ENCODE measurements at regions not wholly inside any gene's neighbourhood (a gene's known extent, or its start where the extent isn't known, plus 50 kb on each side); places are given as distances from the start of the nearest gene placed in this dataset.

DNA sequence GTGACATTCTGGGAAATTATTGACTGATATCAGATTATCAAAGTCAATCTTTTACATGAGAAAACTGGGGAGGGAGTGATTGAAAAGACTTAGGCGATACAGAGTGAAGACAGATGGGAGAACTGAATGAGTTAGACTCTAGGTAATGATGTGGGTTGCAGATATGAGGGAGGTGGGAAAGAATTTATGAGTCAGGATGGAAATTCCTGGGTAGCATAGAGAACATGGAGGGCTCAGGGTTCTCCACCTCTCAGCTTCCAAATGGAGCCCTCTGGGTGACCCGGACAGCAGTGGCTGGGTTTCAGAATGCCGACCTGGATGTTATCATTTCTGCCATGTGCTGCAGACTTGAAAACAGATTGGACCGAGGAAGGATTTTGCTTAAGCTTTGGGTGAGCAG is 75.4 kb upstream of the SHB start:
- H3K9ac ChIP-seq (ENCODE audit: low read depth, low read length), result no peak overlapping the region
- no peaks in the 10 kb centered on the region for H3K36me3 ChIP-seq (ENCODE audit: control insufficient read depth, insufficient read depth, low read length)
- no peak overlapping the region for H3K4me3 ChIP-seq (ENCODE audit: low read depth, low read length)
- H3K4me1 ChIP-seq (ENCODE audit: control insufficient read depth, insufficient read depth, low read length), result no peaks in the 10 kb centered on the region
- H3K9me3 ChIP-seq (ENCODE audit: control insufficient read depth, insufficient read depth, low read length), result no peaks in the 10 kb centered on the region
- H3K27me3 ChIP-seq (ENCODE audit: control insufficient read depth, insufficient read depth, low read length), result peaks cover 3% of the 10 kb centered on the region

DNA sequence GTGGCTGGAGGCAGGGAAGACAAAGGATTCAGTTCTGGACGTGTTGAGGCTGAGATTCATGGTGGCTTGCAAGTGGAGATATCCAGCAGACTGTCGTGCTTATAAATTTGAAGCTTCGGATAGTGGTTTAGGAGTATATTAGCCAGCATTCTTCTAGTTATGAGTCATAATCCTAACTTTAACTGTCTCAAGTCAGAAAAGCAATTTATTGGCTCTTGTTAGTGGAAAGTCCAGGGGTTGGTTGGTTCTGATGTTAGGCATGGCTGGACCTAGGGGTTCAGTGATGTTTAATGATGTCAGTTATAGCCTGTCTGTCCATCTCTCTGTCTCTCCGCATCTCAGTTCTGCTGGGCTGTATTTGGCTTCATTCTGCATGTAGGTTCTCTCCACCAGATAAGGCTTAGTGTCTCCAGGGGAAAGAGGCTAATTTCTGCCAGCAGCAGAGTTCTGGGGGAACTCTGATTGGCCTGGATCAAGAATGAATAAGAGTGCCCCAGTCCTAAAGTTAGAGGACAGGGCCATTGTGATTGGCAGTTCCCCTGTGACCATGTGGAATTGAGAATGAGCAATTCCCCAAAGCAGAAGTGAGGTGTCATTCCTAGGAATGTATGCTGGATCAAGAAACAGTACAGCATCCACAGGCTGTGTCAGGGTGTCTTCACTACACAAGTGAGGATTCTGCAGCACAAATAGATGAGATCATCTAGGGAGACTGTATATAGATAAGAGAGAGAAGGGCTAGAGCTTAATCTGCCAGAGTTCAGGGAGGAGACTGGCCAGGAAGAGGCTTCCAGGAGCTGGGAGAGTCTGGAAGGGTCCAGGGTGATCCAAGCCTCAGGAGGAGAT is 72.9 kb upstream of the SHB start:
- H3K9me3 ChIP-seq (ENCODE audit: control insufficient read depth, insufficient read depth, low read length), result no peaks in the 10 kb centered on the region
- no peaks in the 10 kb centered on the region for H3K4me1 ChIP-seq (ENCODE audit: control insufficient read depth, insufficient read depth, low read length)
- H3K27me3 ChIP-seq (ENCODE audit: control insufficient read depth, insufficient read depth, low read length), result peaks cover 3% of the 10 kb centered on the region
- H3K9ac ChIP-seq (ENCODE audit: low read depth, low read length), result no peak overlapping the region
- no peaks in the 10 kb centered on the region for H3K36me3 ChIP-seq (ENCODE audit: control insufficient read depth, insufficient read depth, low read length)
- no peak overlapping the region for H3K4me3 ChIP-seq (ENCODE audit: low read depth, low read length)

DNA sequence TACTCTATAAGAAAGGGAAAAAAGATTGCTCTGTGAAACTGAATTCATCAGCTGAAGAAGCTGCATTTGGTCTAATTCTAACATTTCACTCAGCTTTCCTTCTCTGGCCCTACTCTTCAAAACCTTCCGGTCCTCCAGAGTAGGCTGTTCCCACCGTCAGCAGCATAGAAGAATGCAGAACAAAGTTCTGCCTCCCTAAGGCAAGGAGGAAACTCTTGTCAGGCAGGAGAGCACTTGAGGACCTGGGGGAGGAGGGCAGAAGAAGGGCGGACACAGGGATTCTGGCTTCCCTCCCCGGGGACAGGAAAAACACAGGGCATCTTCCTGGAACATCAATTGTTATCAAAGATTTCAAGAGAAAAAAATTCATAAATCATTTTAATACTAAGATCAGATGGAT is 69.2 kb upstream of the SHB start:
- Histone ChIP-seq H3K4me1 (ENCODE audit: control insufficient read depth, insufficient read depth, low read length) (peaks cover 8% of the 10 kb centered on the region), H3K9ac (ENCODE audit: low read depth, low read length) (no peak overlapping the region), H3K27me3 (ENCODE audit: control insufficient read depth, insufficient read depth, low read length) (peaks cover 5% of the 10 kb centered on the region), H3K9me3 (ENCODE audit: control insufficient read depth, insufficient read depth, low read length) (no peaks in the 10 kb centered on the region), H3K36me3 (ENCODE audit: control insufficient read depth, insufficient read depth, low read length) (no peaks in the 10 kb centered on the region), H3K4me3 (ENCODE audit: low read depth, low read length) (no peak overlapping the region)

DNA sequence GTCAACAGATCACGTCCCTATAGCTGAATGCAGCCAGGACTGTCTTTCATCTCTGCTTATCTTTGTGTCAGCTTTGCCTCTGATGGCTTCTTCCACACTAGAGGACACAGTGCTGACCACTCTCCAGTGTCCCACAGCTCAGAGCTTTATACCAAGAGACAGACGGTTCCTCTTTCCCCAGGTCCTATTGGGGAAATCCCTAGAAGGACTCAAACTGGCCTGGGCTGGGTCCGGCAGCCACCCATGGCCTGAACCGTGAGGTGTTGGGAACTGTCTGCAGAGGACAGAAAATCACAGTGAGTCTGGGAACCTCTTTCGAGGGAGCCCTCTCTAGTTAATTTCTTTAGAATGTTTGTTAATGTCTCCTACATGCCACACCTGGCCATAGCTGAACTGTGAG is 68.3 kb upstream of the SHB start:
- H3K36me3 ChIP-seq (ENCODE audit: control insufficient read depth, insufficient read depth, low read length), result no peaks in the 10 kb centered on the region
- no peak overlapping the region for H3K4me3 ChIP-seq (ENCODE audit: low read depth, low read length)
- no peak overlapping the region for H3K9ac ChIP-seq (ENCODE audit: low read depth, low read length)
- H3K4me1 ChIP-seq (ENCODE audit: control insufficient read depth, insufficient read depth, low read length), result peaks cover 8% of the 10 kb centered on the region
- H3K9me3 ChIP-seq (ENCODE audit: control insufficient read depth, insufficient read depth, low read length), result no peaks in the 10 kb centered on the region
- H3K27me3 ChIP-seq (ENCODE audit: control insufficient read depth, insufficient read depth, low read length), result peaks cover 5% of the 10 kb centered on the region

DNA sequence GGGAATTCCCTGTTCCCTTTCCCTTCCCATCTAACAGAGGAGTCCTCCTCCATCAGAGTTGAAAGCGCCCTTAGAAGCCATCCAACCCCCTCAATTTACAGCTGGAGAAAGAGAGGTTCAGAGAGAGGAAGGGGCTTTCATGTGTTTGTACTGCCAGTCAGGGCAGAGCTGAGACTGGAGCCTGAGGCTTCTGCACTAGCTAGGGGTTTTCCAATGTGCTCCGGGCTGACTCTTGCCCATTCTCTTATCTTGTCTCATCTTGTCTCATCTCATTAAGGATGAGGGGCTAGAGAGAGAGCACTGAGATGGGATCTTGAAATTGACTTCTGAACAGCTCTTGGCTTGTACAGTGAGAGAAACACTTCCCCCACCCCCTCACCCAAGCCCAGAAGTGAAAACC is 67.4 kb upstream of the SHB start:
- Histone ChIP-seq H3K9ac (ENCODE audit: low read depth, low read length) (no peak overlapping the region), H3K4me1 (ENCODE audit: control insufficient read depth, insufficient read depth, low read length) (peaks cover 8% of the 10 kb centered on the region), H3K4me3 (ENCODE audit: low read depth, low read length) (no peak overlapping the region), H3K27me3 (ENCODE audit: control insufficient read depth, insufficient read depth, low read length) (peaks cover 8% of the 10 kb centered on the region), H3K36me3 (ENCODE audit: control insufficient read depth, insufficient read depth, low read length) (no peaks in the 10 kb centered on the region), H3K9me3 (ENCODE audit: control insufficient read depth, insufficient read depth, low read length) (no peaks in the 10 kb centered on the region)

DNA sequence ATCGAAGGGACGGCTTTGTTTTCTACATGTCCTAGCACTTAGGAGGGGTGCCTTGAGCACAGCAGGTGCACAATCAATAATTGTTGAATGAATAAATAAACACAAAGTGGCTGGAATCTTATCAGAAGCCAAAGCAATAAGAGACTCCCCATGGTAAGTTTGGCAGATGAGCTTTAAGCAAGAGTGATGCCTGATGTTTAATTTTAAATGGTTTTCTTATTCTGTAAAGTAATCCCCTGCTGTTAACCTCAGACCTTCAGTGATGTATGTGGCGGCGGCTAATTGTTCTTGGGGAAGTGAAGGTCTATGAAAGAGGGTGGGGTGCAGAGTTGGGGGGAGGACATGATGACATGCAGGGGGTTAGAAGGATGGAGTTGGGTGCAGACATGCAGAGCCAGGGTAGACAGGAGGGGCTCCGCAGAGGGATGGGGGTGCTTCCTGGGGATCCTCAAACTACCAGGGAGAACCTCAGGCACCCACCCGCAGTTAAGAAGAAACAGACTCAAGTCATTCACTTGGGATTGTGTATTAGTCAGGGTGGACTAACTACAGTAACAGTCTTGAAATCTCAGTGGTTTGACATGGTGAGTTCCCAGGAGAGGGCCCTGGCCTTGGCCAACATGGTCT is 65.7 kb upstream of the SHB start:
- H3K9me3 ChIP-seq (ENCODE audit: control insufficient read depth, insufficient read depth, low read length), result no peaks in the 10 kb centered on the region
- no peaks in the 10 kb centered on the region for H3K36me3 ChIP-seq (ENCODE audit: control insufficient read depth, insufficient read depth, low read length)
- H3K27me3 ChIP-seq (ENCODE audit: control insufficient read depth, insufficient read depth, low read length), result peaks cover 5% of the 10 kb centered on the region
- no peak overlapping the region for H3K4me3 ChIP-seq (ENCODE audit: low read depth, low read length)
- H3K4me1 ChIP-seq (ENCODE audit: control insufficient read depth, insufficient read depth, low read length), result peaks cover 8% of the 10 kb centered on the region
- H3K9ac ChIP-seq (ENCODE audit: low read depth, low read length), result no peak overlapping the region

DNA sequence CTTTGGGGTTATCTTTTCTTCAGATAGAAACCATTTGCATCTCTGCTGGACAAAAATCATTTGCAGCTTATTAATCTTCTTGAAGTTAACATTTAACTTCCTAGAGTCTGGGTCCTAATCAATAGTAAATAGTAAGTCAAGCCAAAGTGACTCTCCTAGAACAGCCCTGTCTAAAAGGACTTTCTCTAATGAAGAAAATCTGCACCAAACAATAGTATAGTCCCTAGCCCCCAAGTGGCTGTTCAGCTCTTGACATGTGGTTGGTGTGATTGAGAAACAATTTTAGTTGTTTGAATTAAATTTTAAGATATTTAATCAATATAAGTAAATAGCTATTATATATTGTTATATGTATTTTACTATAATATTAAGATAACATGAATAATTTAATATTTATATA is 64.6 kb upstream of the SHB start:
- H3K27me3 ChIP-seq (ENCODE audit: control insufficient read depth, insufficient read depth, low read length), result peaks cover 5% of the 10 kb centered on the region
- H3K36me3 ChIP-seq (ENCODE audit: control insufficient read depth, insufficient read depth, low read length), result no peaks in the 10 kb centered on the region
- H3K4me1 ChIP-seq (ENCODE audit: control insufficient read depth, insufficient read depth, low read length), result peaks cover 8% of the 10 kb centered on the region
- no peak overlapping the region for H3K4me3 ChIP-seq (ENCODE audit: low read depth, low read length)
- H3K9me3 ChIP-seq (ENCODE audit: control insufficient read depth, insufficient read depth, low read length), result no peaks in the 10 kb centered on the region
- no peak overlapping the region for H3K9ac ChIP-seq (ENCODE audit: low read depth, low read length)

DNA sequence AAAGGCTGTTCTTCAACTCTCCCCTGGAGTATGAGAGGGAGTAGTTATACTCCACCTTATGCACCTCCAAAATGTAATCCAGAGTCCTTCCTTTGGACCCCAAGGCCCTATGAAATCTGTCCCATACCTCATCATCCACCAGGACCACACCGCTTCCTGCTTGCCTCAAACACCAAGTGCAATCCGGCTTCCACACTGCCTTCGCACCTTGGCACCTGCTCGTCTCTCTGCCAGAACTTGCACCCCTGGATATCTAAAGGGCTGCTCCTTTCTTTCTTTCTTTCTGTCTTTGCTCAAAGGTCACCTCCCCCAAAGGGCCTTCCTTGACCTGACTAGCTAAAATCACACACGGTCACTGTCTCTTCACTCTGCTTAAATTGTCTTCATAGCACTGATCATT is 63.9 kb upstream of the SHB start:
- H3K4me3 ChIP-seq (ENCODE audit: low read depth, low read length), result no peak overlapping the region
- H3K27me3 ChIP-seq (ENCODE audit: control insufficient read depth, insufficient read depth, low read length), result peaks cover 5% of the 10 kb centered on the region
- peaks cover 8% of the 10 kb centered on the region for H3K4me1 ChIP-seq (ENCODE audit: control insufficient read depth, insufficient read depth, low read length)
- no peaks in the 10 kb centered on the region for H3K36me3 ChIP-seq (ENCODE audit: control insufficient read depth, insufficient read depth, low read length)
- no peak overlapping the region for H3K9ac ChIP-seq (ENCODE audit: low read depth, low read length)
- no peaks in the 10 kb centered on the region for H3K9me3 ChIP-seq (ENCODE audit: control insufficient read depth, insufficient read depth, low read length)

DNA sequence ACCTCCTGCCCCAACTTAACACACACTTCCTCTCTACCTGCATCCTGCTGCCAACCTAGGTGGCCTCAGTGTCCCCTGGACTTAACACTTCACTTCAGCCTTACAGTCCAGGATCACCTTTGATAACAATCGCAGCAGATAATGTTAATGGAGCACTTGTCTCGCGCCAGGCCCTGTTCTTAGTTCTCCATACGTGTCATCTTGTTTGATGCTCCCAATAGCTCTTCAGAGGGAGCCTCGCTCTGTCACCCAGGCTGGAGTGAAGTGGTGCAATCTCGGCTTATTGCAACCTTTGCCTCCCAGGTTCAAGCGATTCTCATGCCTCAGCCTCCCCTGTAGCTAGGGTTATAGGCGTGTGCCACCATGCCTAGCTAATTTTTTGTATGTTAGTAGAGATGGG is 62.7 kb upstream of the SHB start:
- Histone ChIP-seq H3K4me1 (ENCODE audit: control insufficient read depth, insufficient read depth, low read length) (peaks cover 8% of the 10 kb centered on the region), H3K9ac (ENCODE audit: low read depth, low read length) (no peak overlapping the region), H3K36me3 (ENCODE audit: control insufficient read depth, insufficient read depth, low read length) (no peaks in the 10 kb centered on the region), H3K27me3 (ENCODE audit: control insufficient read depth, insufficient read depth, low read length) (peaks cover 5% of the 10 kb centered on the region), H3K9me3 (ENCODE audit: control insufficient read depth, insufficient read depth, low read length) (no peaks in the 10 kb centered on the region), H3K4me3 (ENCODE audit: low read depth, low read length) (no peak overlapping the region)

DNA sequence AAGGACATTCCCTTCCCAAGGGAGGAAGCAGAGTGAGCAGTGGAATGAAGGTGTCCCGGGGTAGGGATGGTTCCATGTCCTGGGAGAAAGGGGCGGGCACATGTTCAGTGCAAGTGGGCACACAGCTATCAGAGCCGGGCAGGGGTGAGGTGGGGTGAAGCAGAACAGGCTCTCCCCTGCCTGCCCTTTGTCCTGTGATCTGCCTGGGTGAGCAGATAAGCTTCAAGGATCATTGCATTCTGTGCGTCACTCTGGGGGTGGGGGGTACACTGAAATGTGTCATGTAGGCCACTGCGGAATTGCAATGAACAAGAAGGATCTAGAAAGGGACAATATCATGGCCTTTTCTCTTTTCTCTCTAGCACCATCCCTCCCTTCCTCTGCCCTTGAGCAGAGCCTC is 61.7 kb upstream of the SHB start:
- no peak overlapping the region for H3K9ac ChIP-seq (ENCODE audit: low read depth, low read length)
- peaks cover 5% of the 10 kb centered on the region for H3K27me3 ChIP-seq (ENCODE audit: control insufficient read depth, insufficient read depth, low read length)
- H3K4me3 ChIP-seq (ENCODE audit: low read depth, low read length), result no peak overlapping the region
- H3K9me3 ChIP-seq (ENCODE audit: control insufficient read depth, insufficient read depth, low read length), result no peaks in the 10 kb centered on the region
- peaks cover 8% of the 10 kb centered on the region for H3K4me1 ChIP-seq (ENCODE audit: control insufficient read depth, insufficient read depth, low read length)
- H3K36me3 ChIP-seq (ENCODE audit: control insufficient read depth, insufficient read depth, low read length), result no peaks in the 10 kb centered on the region

DNA sequence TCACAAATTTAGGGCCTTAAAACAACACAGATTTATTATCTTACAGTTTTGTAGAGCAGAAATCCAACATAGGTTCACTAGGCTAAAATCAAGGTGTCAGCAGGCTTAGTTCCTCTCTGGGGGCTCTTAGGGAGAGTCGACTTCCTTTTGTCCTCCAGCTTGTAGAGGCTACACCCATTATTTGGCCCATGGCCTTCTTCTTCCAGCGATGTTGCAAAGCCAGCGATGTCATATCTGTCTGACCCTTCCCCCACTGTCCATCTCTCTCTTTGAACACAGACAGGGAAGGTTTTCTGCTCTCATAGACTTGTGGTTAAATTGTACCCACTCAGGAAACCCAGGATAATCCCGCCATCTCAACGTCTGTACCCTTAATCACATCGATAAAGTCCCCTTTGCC is 60.3 kb upstream of the SHB start:
- Histone ChIP-seq H3K27me3 (ENCODE audit: control insufficient read depth, insufficient read depth, low read length) (peaks cover 6% of the 10 kb centered on the region), H3K9ac (ENCODE audit: low read depth, low read length) (no peak overlapping the region), H3K4me3 (ENCODE audit: low read depth, low read length) (no peak overlapping the region)

DNA sequence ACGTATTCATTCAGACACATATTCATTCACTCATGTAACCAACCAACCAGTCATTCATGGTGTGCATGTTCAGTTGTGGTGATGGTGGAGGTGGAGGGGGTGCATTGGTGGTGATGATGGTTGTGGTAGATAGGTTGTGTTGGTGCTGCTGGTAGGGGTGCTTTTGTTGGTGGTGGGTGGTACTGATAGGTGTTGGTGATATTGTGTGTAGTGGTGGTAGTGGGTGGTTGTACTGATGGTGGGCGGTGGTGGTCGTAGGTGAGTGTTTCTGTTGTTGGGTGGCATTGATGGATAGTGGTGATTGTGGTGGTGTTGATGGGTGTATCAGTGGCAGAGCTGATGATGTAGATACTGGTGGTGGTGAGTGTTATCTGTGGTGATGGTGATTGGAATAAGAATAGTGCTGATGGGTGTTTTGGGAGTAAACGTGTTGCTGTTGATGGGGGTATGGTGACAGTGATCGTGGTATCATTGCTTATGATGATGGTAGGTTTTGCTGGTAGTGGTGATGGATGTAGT is 59.8 kb upstream of the SHB start:
- H3K9me3 ChIP-seq (ENCODE audit: control insufficient read depth, insufficient read depth, low read length), result no peaks in the 10 kb centered on the region
- no peak overlapping the region for H3K9ac ChIP-seq (ENCODE audit: low read depth, low read length)
- H3K4me3 ChIP-seq (ENCODE audit: low read depth, low read length), result no peak overlapping the region
- no peaks in the 10 kb centered on the region for H3K4me1 ChIP-seq (ENCODE audit: control insufficient read depth, insufficient read depth, low read length)
- no peaks in the 10 kb centered on the region for H3K36me3 ChIP-seq (ENCODE audit: control insufficient read depth, insufficient read depth, low read length)
- peaks cover 6% of the 10 kb centered on the region for H3K27me3 ChIP-seq (ENCODE audit: control insufficient read depth, insufficient read depth, low read length)

More for the DNA sequence above, 60.3 kb upstream of the SHB start:
- no peaks in the 10 kb centered on the region for H3K36me3 ChIP-seq (ENCODE audit: control insufficient read depth, insufficient read depth, low read length)
- H3K4me1 ChIP-seq (ENCODE audit: control insufficient read depth, insufficient read depth, low read length), result peaks cover under 1% of the 10 kb centered on the region
- H3K9me3 ChIP-seq (ENCODE audit: control insufficient read depth, insufficient read depth, low read length), result no peaks in the 10 kb centered on the region
